Astrocyte (in vitro differentiated cells and primary cell): ENCODE measurements at regions not wholly inside any gene's neighbourhood (a gene's known extent, or its start where the extent isn't known, plus 50 kb on each side); places are given as distances from the start of the nearest gene placed in this dataset.

Source experiments
- EZH2 ChIP-seq: IDR thresholded peaks from 2 replicates; pipeline ENCODE4 v1.6.1; 2012; ENCODE audit warnings: mild to moderate bottlenecking, low read length, inconsistent platforms; ENCODE audit not compliant: insufficient read depth
- TF ChIP-seq, protein P1 (sequence below): IDR thresholded peaks from 2 replicates; pipeline ENCODE4 v1.5.1; 2011; ENCODE audit warnings: low read depth, mild to moderate bottlenecking, inconsistent platforms, low read length, moderate library complexity; ENCODE audit not compliant: insufficient read depth

DNA sequence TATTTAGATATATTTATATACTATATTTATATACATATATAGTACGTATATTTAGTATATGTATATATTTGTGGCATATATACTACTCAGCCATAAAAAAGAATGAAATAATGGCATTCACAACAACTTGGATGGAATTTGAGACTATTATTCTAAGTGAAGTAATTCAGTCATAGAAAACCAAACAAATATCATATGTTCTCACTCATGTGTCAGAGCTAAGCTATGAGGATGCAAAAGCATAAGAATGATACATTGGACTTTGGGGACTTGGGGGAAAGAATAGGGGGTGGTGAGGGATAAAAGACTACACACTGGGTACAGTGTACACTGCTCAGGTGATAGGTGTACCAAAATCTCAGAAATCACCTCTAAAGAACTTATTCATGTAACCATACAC lies 1015.7 kb downstream of the EFNB2 start:
- TF ChIP-seq, protein P1, sequence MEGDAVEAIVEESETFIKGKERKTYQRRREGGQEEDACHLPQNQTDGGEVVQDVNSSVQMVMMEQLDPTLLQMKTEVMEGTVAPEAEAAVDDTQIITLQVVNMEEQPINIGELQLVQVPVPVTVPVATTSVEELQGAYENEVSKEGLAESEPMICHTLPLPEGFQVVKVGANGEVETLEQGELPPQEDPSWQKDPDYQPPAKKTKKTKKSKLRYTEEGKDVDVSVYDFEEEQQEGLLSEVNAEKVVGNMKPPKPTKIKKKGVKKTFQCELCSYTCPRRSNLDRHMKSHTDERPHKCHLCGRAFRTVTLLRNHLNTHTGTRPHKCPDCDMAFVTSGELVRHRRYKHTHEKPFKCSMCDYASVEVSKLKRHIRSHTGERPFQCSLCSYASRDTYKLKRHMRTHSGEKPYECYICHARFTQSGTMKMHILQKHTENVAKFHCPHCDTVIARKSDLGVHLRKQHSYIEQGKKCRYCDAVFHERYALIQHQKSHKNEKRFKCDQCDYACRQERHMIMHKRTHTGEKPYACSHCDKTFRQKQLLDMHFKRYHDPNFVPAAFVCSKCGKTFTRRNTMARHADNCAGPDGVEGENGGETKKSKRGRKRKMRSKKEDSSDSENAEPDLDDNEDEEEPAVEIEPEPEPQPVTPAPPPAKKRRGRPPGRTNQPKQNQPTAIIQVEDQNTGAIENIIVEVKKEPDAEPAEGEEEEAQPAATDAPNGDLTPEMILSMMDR, result no peak
- no peak for TF ChIP-seq EZH2
